ENCODE measurements at regions not wholly inside any gene's neighbourhood (a gene's known extent, or its start where the extent isn't known, plus 50 kb on each side); places are given as distances from the start of the nearest gene placed in this dataset.
"Not testable (repeated sequence)": the region's sequence is repeated elsewhere in the genome, so short reads cannot be mapped to it uniquely, and the experiment has no call there.

- DNase-seq: no peak
- in situ Hi-C loops (cut with HindIII; ENCODE audit: low pct_ligation_motif_present, low pct_unique_long_range_greater_than_20kb, low sequenced_read_pairs): no loop called here
Measured at GRCh38 chr4:141843136-141843535, 206.8 kb downstream of the IL15 start.

- in situ Hi-C loops (cut with HindIII; ENCODE audit: low pct_ligation_motif_present, low pct_unique_long_range_greater_than_20kb, low sequenced_read_pairs): no loop called here
- DNase-seq: no peak
Measured at GRCh38 chr4:141845901-141846300, 209.5 kb downstream of the IL15 start.

GRCh38 chr4:141849367-141849766 is 213.0 kb downstream of the IL15 start:
- in situ Hi-C loops (cut with HindIII; ENCODE audit: low pct_ligation_motif_present, low pct_unique_long_range_greater_than_20kb, low sequenced_read_pairs): no loop called here
- no peak for DNase-seq

DNA sequence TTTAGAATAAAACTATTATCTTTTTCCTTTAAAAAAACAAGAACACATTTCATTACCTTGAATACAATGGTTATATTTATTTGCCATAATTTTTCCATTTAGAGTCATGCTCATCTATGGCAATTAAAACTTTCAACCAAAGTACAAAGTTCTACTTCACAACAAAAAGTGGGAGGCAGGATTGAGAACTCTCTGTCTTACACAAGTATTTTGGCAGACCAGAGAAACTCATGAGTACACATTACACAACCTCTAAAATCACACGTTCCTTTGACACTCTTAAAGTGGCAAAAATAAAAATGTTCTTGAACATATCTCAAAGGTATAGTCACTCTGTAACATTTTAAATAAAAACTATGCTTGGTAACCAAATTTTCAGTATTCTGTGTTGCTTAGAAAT is 213.4 kb downstream of the IL15 start:
- in situ Hi-C loops (cut with HindIII; ENCODE audit: low pct_ligation_motif_present, low pct_unique_long_range_greater_than_20kb, low sequenced_read_pairs): no loop called here
- DNase-seq: no peak

- in situ Hi-C loops (cut with HindIII; ENCODE audit: low pct_ligation_motif_present, low pct_unique_long_range_greater_than_20kb, low sequenced_read_pairs): no loop called here
- no peak for DNase-seq
Measured at GRCh38 chr4:141851246-141851891, 215.0 kb downstream of the IL15 start.

- no peak for DNase-seq
Measured at GRCh38 chr4:141853091-141853764, 216.8 kb downstream of the IL15 start.

DNA sequence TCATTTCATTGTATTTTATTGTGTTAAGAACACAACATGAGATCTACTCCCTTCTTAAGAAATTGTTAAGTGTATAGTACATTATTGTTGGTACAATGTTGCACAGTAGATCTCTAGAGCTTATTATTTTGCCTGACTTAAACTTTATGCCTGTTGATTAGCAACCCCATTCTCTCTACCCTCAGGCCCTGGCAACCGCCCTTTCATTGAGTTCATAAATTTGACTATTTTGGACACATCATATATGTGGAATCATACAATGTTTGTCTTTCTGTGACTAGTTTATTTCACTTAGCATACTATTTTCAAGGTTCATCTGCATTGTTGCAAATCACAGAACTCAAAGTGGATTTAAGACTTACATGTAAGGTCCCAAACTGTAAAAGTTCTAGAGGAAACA is 222.1 kb downstream of the IL15 start:
- no peak for DNase-seq
- in situ Hi-C loops (cut with HindIII; ENCODE audit: low pct_ligation_motif_present, low pct_unique_long_range_greater_than_20kb, low sequenced_read_pairs): no loop called here

More at GRCh38 chr4:141853091-141853764, 216.8 kb downstream of the IL15 start:
- in situ Hi-C loops (cut with HindIII; ENCODE audit: low pct_ligation_motif_present, low pct_unique_long_range_greater_than_20kb, low sequenced_read_pairs): no loop called here

DNA sequence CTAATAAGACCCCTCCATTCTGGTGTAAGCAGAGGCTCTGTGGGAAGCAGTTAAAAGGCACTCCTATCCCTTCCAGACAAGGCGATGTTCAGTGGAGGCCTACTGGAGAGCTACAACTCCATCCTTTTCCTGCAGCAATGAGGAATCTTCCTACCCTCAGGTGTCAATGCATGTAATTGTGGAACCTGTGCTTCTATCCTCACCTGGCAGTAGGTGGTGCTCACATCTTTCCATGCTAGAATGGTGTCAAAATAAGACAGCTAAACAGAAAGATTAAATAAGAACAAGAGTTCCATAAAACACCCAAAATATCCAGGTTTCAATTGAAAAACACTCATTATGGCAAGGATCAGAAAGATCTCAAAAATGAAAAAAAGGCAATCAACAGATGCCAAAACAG is 224.6 kb downstream of the IL15 start:
- in situ Hi-C loops (cut with HindIII; ENCODE audit: low pct_ligation_motif_present, low pct_unique_long_range_greater_than_20kb, low sequenced_read_pairs): no loop called here
- DNase-seq: no peak

DNA sequence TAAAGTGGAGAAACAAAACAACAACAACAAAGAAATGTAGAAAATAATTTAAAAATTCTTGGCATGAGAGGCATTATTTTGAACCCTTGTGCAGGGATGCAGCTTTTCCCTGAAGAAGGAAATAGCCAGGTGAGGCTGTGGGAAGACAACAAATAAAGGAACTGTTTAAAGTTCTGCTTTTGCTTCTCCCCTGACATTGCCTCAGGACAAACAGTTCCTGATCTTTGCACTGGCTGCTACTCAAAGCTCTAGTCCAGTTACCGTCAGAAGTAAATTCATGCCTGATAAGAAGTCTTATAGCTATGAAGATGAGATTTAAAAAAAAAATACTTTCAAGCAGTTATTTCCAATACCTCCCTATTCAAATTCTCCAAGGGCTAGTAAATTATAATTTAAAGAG is 233.8 kb downstream of the IL15 start:
- DNase-seq: no peak
- in situ Hi-C loops (cut with HindIII; ENCODE audit: low pct_ligation_motif_present, low pct_unique_long_range_greater_than_20kb, low sequenced_read_pairs): no loop called here

DNA sequence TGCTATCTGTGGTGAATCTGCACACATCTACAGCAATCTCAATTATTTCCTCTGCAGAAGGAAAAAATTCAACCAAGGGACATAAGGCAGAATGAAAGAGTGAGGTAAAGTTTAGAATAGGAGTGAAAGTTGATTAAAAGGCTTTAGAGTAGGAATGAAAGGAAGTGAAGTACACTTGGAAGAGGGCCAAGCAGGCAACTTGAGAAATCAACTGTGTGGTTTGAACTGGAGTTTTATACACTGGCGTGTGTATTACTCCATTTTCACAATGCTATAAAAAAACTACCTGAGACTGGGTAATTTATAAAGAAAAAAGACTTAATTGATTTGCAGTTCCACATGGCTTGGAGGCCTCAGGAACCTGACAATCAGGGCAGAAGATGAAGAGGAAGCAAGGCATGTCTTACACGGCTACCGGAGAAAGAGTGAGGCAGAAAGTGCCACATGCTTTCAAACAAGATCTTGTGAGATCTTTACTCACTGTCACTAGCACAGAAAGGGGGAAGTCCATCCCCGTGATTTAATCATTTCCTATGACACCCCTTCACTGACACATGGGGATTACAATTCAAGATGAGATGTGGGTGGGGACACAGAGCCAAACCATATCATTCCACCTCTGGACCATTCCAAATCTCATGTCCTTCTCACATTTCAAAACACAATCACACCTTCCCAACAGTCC is 234.8 kb downstream of the IL15 start:
- no peak for DNase-seq
- in situ Hi-C loops (cut with HindIII; ENCODE audit: low pct_ligation_motif_present, low pct_unique_long_range_greater_than_20kb, low sequenced_read_pairs): no loop called here

DNA sequence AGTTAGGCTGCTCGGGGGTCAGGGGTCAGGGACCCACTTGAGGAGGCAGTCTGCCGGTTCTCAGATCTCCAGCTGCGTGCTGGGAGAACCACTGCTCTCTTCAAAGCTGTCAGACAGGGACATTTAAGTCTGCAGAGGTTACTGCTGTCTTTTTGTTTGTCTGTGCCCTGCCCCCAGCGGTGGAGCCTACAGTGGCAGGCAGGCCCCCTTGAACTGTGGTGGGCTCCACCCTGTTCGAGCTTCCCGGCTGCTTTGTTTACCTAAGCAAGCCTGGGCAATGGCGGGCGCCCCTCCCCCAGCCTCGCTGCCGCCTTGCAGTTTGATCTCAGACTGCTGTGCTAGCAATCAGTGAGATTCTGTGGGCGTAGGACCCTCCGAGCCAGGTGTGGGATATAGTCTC is 246.3 kb downstream of the IL15 start:
- DNase-seq; in situ Hi-C loops (cut with HindIII; ENCODE audit: low pct_ligation_motif_present, low pct_unique_long_range_greater_than_20kb, low sequenced_read_pairs): not testable (repeated sequence)

- no peak for DNase-seq
- in situ Hi-C loops (cut with HindIII; ENCODE audit: low pct_ligation_motif_present, low pct_unique_long_range_greater_than_20kb, low sequenced_read_pairs): no loop called here
Measured at GRCh38 chr4:141884070-141884469, 247.7 kb downstream of the IL15 start.

DNA sequence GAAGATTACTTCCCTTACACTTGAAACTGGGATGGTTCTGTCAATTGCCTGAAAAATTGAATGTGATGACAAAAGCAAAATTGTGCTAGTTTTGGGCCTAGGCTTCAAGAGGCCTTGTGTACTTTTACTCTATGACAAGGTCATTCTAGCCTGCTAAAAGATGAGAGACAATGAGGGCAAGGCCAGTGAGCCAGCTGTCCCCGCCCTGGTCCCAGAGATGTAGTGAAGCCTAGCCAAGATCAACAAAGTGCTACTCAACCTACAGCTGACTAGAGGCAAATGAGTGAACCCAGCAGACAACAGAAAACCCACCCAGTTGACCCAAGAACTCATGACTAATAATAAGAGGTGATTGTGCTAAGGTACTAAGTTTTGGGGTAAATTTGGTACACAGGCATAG is 248.7 kb downstream of the IL15 start:
- no peak for DNase-seq
- in situ Hi-C loops (cut with HindIII; ENCODE audit: low pct_ligation_motif_present, low pct_unique_long_range_greater_than_20kb, low sequenced_read_pairs): no loop called here

GRCh38 chr4:141890279-141890678 is 253.9 kb downstream of the IL15 start:
- in situ Hi-C loops (cut with HindIII; ENCODE audit: low pct_ligation_motif_present, low pct_unique_long_range_greater_than_20kb, low sequenced_read_pairs): no loop called here
- DNase-seq: no peak

- no peak for DNase-seq
- in situ Hi-C loops (cut with HindIII; ENCODE audit: low pct_ligation_motif_present, low pct_unique_long_range_greater_than_20kb, low sequenced_read_pairs): no loop called here
Measured at GRCh38 chr4:141891260-141892120, 255.1 kb downstream of the IL15 start.

DNA sequence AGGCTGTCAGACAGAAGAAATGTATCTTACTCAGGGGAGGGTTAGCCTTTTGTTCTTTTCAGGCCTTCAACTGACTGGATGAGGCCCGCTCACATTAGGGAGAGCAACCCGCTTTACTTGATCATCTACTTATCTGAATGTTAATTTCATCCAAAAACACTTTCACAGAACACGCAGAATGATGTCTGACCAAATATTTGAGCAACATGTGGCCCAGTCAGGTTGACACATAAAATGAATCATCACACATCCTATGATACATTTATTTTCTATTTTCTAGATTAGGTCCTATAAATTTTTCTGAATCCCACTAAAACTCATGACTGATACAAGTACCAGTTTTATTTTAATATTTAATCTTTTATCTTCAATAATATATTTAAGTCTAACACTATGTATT is 260.3 kb downstream of the IL15 start:
- in situ Hi-C loops (cut with HindIII; ENCODE audit: low pct_ligation_motif_present, low pct_unique_long_range_greater_than_20kb, low sequenced_read_pairs): no loop called here
- DNase-seq: no peak

DNA sequence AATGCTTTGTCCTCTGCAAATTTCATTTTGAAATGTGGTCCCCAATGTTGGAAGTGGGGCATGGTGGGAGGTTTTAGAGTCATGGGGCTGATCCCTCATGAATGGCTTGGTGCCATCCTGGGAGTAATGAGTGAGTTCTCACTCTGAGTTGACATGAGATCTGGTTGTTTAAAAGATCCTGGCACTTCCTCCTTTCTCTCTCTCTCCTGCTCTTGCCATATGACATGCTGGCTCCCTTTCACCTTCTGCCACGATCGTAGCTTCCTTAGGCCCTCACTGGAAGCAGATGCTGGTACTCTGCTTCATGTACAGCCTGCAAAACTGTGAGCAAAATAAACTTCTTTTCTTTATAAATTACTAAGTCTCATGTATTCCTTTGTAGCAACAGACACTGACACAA is 262.0 kb downstream of the IL15 start:
- in situ Hi-C loops (cut with HindIII; ENCODE audit: low pct_ligation_motif_present, low pct_unique_long_range_greater_than_20kb, low sequenced_read_pairs): no loop called here
- no peak for DNase-seq

- in situ Hi-C loops (cut with HindIII; ENCODE audit: low pct_ligation_motif_present, low pct_unique_long_range_greater_than_20kb, low sequenced_read_pairs): no loop called here
- no peak for DNase-seq
Measured at GRCh38 chr4:141899103-141899502, 262.7 kb downstream of the IL15 start.

GRCh38 chr4:141899541-141899940 is 263.2 kb downstream of the IL15 start:
- in situ Hi-C loops (cut with HindIII; ENCODE audit: low pct_ligation_motif_present, low pct_unique_long_range_greater_than_20kb, low sequenced_read_pairs): no loop called here
- no peak for DNase-seq
